ENCODE measurements at regions not wholly inside any gene's neighbourhood (a gene's known extent, or its start where the extent isn't known, plus 50 kb on each side); places are given as distances from the start of the nearest gene placed in this dataset.

DNA sequence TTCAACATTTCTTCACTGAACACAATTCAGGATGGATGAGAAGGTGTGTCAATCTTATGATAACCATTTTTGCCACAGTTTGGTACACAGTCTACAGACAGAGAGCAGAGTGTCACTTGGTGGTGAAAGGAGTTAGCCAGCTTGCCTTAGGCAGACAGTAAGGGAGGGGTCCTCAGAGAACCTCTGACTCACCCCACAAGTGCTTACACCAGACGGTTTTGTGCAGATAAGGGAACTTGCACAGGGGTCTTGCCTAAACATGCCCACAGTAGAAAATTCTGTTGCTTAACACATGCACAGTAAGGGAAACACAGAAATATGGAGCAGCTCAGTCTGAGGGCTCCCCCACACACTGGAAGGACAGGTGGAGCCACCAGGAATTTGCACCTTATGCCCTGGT is 204.5 kb upstream of the CDH8 start:
- TF ChIP-seq, protein P1, sequence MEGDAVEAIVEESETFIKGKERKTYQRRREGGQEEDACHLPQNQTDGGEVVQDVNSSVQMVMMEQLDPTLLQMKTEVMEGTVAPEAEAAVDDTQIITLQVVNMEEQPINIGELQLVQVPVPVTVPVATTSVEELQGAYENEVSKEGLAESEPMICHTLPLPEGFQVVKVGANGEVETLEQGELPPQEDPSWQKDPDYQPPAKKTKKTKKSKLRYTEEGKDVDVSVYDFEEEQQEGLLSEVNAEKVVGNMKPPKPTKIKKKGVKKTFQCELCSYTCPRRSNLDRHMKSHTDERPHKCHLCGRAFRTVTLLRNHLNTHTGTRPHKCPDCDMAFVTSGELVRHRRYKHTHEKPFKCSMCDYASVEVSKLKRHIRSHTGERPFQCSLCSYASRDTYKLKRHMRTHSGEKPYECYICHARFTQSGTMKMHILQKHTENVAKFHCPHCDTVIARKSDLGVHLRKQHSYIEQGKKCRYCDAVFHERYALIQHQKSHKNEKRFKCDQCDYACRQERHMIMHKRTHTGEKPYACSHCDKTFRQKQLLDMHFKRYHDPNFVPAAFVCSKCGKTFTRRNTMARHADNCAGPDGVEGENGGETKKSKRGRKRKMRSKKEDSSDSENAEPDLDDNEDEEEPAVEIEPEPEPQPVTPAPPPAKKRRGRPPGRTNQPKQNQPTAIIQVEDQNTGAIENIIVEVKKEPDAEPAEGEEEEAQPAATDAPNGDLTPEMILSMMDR (IDR thresholded peaks at IDR 0.05; ENCODE audit: low read depth, low read length, poor library complexity, severe bottlenecking) = no peak
- TF ChIP-seq EZH2phosphoT487 (IDR thresholded peaks at IDR 0.05; ENCODE audit: borderline replicate concordance, low read length) = no peak

All from DOHH2 (cell line).